ENCODE measurements at regions not wholly inside any gene's neighbourhood (a gene's known extent, or its start where the extent isn't known, plus 50 kb on each side); places are given as distances from the start of the nearest gene placed in this dataset.

DNA sequence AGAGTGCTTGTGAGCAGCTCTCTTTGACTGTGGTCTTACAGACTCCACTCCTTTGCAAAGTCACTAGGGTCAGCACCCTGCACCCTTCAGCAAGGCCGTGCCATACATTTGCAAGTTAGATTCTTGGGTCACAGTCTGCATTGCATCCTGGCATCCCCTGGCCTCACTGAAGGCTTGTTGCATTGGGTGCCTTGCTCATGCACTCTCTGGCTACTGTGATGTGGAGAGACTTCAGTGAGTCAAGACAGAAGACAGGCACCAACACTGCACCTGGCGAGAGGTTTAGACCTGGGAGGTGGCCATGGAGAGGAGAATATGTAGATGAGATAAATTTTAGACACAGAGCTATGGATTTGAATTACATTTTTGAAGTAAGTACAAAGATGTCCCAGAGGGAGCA, 146.4 kb upstream of the COPS8 start:
- intact Hi-C loops (cut with micrococcal nuclease; ENCODE audit: unreplicated experiment) = no loop called here
- CTCF ChIA-PET (ENCODE audit: low intra/inter-chr PET ratio, low total read pairs) = no interaction called here
- WGBS (ENCODE audit: low lambda C conversion rate) = 0% methylated on average over 2 of the region's 2 CpGs
- no peaks in the 10 kb centered on the region for H3K9me3 ChIP-seq (ENCODE audit: low read length)
- in situ Hi-C loops (cut with HindIII; ENCODE audit: extremely low pct_ligation_motif_present, low pct_unique_long_range_greater_than_20kb) = no loop called here
- H3K36me3 ChIP-seq (replicated peaks in 1 of 2; ENCODE audit: control insufficient read depth in 1 of 2, insufficient read depth in 2 of 2, low read length in 2 of 2) = no peaks in the 10 kb centered on the region
- TF ChIP-seq, protein P1, sequence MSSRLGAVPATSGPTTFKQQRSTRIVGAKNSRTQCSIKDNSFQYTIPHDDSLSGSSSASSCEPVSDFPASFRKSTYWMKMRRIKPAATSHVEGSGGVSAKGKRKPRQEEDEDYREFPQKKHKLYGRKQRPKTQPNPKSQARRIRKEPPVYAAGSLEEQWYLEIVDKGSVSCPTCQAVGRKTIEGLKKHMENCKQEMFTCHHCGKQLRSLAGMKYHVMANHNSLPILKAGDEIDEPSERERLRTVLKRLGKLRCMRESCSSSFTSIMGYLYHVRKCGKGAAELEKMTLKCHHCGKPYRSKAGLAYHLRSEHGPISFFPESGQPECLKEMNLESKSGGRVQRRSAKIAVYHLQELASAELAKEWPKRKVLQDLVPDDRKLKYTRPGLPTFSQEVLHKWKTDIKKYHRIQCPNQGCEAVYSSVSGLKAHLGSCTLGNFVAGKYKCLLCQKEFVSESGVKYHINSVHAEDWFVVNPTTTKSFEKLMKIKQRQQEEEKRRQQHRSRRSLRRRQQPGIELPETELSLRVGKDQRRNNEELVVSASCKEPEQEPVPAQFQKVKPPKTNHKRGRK (CRISPR knock-in tag; IDR thresholded peaks at IDR 0.05) = no peak
- TF ChIP-seq DMTF1 (CRISPR knock-in tag; IDR thresholded peaks at IDR 0.05) = no peak
- no peak for TF ChIP-seq ZNF205 (CRISPR knock-in tag; IDR thresholded peaks at IDR 0.05)
- no peak for TF ChIP-seq ZNF160 (CRISPR knock-in tag; IDR thresholded peaks at IDR 0.05)
- TF ChIP-seq RBM22 (optimal IDR thresholded peaks at IDR 0.05; ENCODE audit: low read length) = no peak
- TF ChIP-seq, protein P2, sequence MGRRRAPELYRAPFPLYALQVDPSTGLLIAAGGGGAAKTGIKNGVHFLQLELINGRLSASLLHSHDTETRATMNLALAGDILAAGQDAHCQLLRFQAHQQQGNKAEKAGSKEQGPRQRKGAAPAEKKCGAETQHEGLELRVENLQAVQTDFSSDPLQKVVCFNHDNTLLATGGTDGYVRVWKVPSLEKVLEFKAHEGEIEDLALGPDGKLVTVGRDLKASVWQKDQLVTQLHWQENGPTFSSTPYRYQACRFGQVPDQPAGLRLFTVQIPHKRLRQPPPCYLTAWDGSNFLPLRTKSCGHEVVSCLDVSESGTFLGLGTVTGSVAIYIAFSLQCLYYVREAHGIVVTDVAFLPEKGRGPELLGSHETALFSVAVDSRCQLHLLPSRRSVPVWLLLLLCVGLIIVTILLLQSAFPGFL (CRISPR knock-in tag; IDR thresholded peaks at IDR 0.05) = no peak
- no peak for TF ChIP-seq ARID2 (CRISPR knock-in tag; IDR thresholded peaks at IDR 0.05; ENCODE audit: borderline replicate concordance)
- no peak for TF ChIP-seq ZNF788 (CRISPR knock-in tag; IDR thresholded peaks at IDR 0.05; ENCODE audit: borderline replicate concordance)
- TF ChIP-seq ZNF616 (CRISPR knock-in tag; IDR thresholded peaks at IDR 0.05; ENCODE audit: low read depth) = no peak
- TF ChIP-seq ZFP1 (CRISPR knock-in tag; IDR thresholded peaks at IDR 0.05) = no peak
- no peak for TF ChIP-seq MZF1 (CRISPR knock-in tag; IDR thresholded peaks at IDR 0.05; ENCODE audit: borderline replicate concordance)
- FAIRE-seq = no peak
- H3K4me2 ChIP-seq (ENCODE audit: low read depth, low read length) = no peak overlapping the region
- no peaks in the 10 kb centered on the region for H3K79me2 ChIP-seq (ENCODE audit: insufficient read depth, low read length)
- H3K27me3 ChIP-seq (ENCODE audit: control insufficient read depth in 1 of 2, insufficient read depth in 2 of 2, low read length in 2 of 2) = peaks cover 0 to 9% of the 10 kb centered on the region in 2 experiments; a peak in 3 of 5 replicates
- BruUV-seq (replicated peaks) = no TSS peak
- no peak for ATAC-seq
- no peaks in the 10 kb centered on the region for H4K20me1 ChIP-seq (ENCODE audit: insufficient read depth, low read length)
- H3K4me1 ChIP-seq (ENCODE audit: insufficient read depth, low read length) = no peaks in the 10 kb centered on the region
- H3K9ac ChIP-seq (ENCODE audit: insufficient read depth, low read depth, low read length) = no peak overlapping the region
- POLR2A ChIA-PET = no interaction called here
- H2AFZ ChIP-seq (ENCODE audit: low read length) = no peak overlapping the region
- DNase-seq (ENCODE audit: low spot score) = no peak
- H3K27ac ChIP-seq (ENCODE audit: extremely low read length, insufficient read depth, low read length) = no peak overlapping the region
- H3K4me3 ChIP-seq (replicated peaks in 1 of 3; ENCODE audit: insufficient read depth in 1 of 3, low read depth in 2 of 3, low read length in 3 of 3) = no peak overlapping the region

Data from HepG2 (cell line).